ENCODE measurements at regions not wholly inside any gene's neighbourhood (a gene's known extent, or its start where the extent isn't known, plus 50 kb on each side); places are given as distances from the start of the nearest gene placed in this dataset.

- no peak overlapping the region for H3K4me3 ChIP-seq
- ATAC-seq (no peak), DNase-seq (no peak)
- no peaks in the 10 kb centered on the region for H3K9me3 ChIP-seq
- no peaks in the 10 kb centered on the region for H3K36me3 ChIP-seq
- TF ChIP-seq, protein P1, sequence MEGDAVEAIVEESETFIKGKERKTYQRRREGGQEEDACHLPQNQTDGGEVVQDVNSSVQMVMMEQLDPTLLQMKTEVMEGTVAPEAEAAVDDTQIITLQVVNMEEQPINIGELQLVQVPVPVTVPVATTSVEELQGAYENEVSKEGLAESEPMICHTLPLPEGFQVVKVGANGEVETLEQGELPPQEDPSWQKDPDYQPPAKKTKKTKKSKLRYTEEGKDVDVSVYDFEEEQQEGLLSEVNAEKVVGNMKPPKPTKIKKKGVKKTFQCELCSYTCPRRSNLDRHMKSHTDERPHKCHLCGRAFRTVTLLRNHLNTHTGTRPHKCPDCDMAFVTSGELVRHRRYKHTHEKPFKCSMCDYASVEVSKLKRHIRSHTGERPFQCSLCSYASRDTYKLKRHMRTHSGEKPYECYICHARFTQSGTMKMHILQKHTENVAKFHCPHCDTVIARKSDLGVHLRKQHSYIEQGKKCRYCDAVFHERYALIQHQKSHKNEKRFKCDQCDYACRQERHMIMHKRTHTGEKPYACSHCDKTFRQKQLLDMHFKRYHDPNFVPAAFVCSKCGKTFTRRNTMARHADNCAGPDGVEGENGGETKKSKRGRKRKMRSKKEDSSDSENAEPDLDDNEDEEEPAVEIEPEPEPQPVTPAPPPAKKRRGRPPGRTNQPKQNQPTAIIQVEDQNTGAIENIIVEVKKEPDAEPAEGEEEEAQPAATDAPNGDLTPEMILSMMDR (IDR thresholded peaks at IDR 0.05), result no peak
- no peak for TF ChIP-seq POLR2A (IDR thresholded peaks at IDR 0.05)
- H3K27me3 ChIP-seq, result no peaks in the 10 kb centered on the region
- H3K27ac ChIP-seq, result no peak overlapping the region
- no peaks in the 10 kb centered on the region for H3K4me1 ChIP-seq
- 87% methylated on average over 5 of the region's 8 CpGs for WGBS (ENCODE audit: insufficient coverage, low coverage, low lambda C conversion rate, missing lambda C conversion rate)
- intact Hi-C loops (cut with DNase I), result no loop called here
These were observed 366.6 kb upstream of the ZMIZ1 start for GRCh38 chr10:78702186-78702585.

DNA sequence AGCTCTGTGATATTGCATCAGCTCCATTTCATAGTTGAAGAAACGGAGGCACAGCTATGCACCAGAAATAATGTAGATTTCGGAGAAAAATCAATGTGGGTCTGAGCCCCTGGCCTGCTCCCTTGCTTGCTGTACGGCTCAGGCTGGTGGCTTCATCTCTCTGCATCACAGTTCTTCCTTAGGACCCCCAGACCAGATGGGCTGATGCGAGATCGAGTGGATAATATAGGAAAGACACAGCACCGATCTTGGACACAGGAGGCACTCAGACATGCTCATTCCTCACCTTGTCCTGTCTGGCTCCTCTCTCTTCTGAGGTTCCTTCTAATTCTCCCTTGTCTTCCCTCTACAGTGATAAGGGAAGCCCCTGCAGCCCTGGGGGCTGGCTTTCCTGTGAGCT is 365.9 kb upstream of the ZMIZ1 start:
- H3K36me3 ChIP-seq, result no peaks in the 10 kb centered on the region
- H3K9me3 ChIP-seq, result no peaks in the 10 kb centered on the region
- TF ChIP-seq, protein P1 (IDR thresholded peaks at IDR 0.05), result no peak
- no peak for TF ChIP-seq POLR2A (IDR thresholded peaks at IDR 0.05)
- DNase-seq (no peak), ATAC-seq (no peak)
- 56% methylated on average over 3 of the region's 6 CpGs for WGBS (ENCODE audit: insufficient coverage, low coverage, low lambda C conversion rate, missing lambda C conversion rate)
- no peaks in the 10 kb centered on the region for H3K4me1 ChIP-seq
- H3K27ac ChIP-seq, result no peak overlapping the region
- H3K4me3 ChIP-seq, result no peak overlapping the region
- intact Hi-C loops (cut with DNase I), result no loop called here
- no peaks in the 10 kb centered on the region for H3K27me3 ChIP-seq

DNA sequence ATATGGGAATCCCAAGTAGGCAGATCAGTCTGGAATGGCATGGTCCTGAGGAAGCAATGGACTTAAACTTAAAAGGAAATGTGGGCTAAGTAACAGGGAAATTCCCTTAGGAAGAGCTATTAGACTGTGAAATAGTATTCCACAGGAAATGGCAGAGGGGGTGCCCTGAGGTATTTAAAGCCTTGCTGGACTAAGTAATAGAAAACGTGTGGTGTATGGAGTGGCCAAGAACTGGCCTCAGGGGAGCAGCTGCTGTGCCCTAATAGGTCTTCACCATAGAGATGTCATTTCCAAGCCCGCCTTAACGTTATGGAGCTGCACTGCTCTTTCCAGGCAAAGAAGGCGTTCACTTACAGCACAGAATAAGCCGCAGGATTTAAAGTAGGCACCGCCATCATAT is 365.2 kb upstream of the ZMIZ1 start:
- no peaks in the 10 kb centered on the region for H3K27me3 ChIP-seq
- no peak for DNase-seq
- H3K9me3 ChIP-seq, result no peaks in the 10 kb centered on the region
- H3K27ac ChIP-seq, result no peak overlapping the region
- H3K4me1 ChIP-seq, result no peaks in the 10 kb centered on the region
- intact Hi-C loops (cut with DNase I), result no loop called here
- 35% methylated on average over 2 of the region's 6 CpGs for WGBS (ENCODE audit: insufficient coverage, low coverage, low lambda C conversion rate, missing lambda C conversion rate)
- no peak overlapping the region for H3K4me3 ChIP-seq
- H3K36me3 ChIP-seq, result no peaks in the 10 kb centered on the region
- no peak for TF ChIP-seq POLR2A (IDR thresholded peaks at IDR 0.05)
- TF ChIP-seq, protein P1 (IDR thresholded peaks at IDR 0.05), result no peak
- ATAC-seq, result no peak

- WGBS (ENCODE audit: insufficient coverage, low coverage, low lambda C conversion rate, missing lambda C conversion rate), result 94% methylated on average over 2 of the region's 2 CpGs
- H3K27me3 ChIP-seq, result no peaks in the 10 kb centered on the region
- DNase-seq (no peak), ATAC-seq (no peak)
- H3K27ac ChIP-seq, result no peak overlapping the region
- TF ChIP-seq POLR2A (IDR thresholded peaks at IDR 0.05), result no peak
- TF ChIP-seq, protein P1 (IDR thresholded peaks at IDR 0.05), result no peak
- H3K4me1 ChIP-seq, result no peaks in the 10 kb centered on the region
- H3K4me3 ChIP-seq, result no peak overlapping the region
- no peaks in the 10 kb centered on the region for H3K9me3 ChIP-seq
- H3K36me3 ChIP-seq, result no peaks in the 10 kb centered on the region
- intact Hi-C loops (cut with DNase I), result no loop called here
These were observed 362.5 kb upstream of the ZMIZ1 start for GRCh38 chr10:78706256-78706655.

Measured in right lobe of liver (tissue), 6 donors.